GM19351 (cell line): ENCODE measurements at regions not wholly inside any gene's neighbourhood (a gene's known extent, or its start where the extent isn't known, plus 50 kb on each side); places are given as distances from the start of the nearest gene placed in this dataset.

ENCODE experiments used
- ATAC-seq: cut with Tn5 transposase; IDR thresholded peaks from one replicate; pipeline ENCODE4 v1.9.1; 2021; ENCODE audit warnings: mild to moderate bottlenecking, moderate library complexity; ENCODE audit not compliant: unreplicated experiment

DNA sequence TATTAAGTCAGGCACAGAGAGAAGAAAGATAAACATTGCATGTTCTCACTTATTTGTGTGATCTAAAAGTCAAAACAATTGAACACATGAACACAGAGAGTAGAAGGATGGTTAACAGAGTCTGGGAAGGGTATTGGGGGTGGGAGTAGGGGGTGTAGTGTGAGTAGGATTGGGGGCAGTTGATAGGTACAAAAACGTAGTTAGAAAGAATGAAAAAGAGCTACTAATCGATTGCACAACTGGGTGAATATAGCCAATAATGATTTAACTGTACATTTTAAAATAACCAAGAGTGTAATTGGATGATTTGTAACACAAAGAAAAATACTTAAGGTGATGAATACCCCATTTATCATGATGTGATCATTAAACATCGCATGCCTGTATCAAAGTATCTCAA is 333.3 kb downstream of the HAO1 start:
- ATAC-seq, result no peak

DNA sequence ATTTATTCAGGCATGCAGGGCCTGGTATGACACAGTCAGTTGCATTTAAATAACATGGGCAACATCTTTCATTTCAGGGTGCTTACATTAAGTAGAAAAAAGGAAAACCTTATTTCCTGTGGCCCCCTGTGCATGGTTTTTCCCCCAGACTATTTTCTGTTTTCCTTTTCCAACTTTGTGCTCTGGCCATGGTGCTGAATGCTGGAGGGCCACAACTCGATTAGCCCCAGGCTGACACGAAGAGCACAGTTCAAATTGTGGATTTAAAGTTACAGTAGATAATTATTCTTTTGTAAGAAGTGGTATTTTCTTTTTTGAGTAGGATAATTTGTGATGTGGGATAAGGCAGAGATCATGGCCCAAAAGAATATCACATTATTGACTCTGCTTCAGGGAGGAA is 332.0 kb downstream of the HAO1 start:
- no peak for ATAC-seq

DNA sequence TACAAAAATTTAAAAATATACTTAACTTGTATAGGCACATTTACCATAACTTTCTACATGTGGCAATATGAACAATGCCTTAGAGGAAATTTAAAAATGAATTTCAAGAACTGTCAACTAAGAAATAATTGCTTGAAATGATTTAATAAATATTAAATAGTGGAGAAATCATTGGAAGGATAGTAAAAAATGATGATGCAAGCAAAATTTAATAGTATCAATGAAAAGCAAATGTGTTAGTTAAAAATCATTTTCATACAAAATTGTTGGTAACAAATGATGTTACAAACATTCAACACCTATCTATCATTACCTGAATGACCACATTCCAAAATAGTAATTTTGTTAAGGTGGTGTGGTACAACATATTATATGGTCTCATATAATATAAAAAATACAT is 331.0 kb downstream of the HAO1 start:
- no peak for ATAC-seq

DNA sequence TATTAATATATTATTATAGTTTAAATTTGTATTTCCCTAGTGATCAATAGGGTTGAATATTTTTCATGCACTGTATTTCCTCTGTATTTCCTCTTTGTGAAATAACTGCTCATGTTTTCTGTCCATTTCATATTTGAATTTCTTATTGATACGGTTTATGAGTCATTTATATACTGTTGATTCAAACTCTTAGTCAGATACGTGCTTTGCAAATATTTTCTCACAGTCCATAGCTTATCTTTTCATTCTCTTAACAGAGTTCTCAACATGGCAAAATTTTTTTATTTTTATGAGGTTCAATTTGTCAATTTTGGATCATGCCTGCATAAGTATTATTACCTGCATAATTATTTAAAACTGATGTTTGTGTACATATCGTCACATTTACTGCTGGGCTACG is 329.6 kb downstream of the HAO1 start:
- no peak for ATAC-seq

DNA sequence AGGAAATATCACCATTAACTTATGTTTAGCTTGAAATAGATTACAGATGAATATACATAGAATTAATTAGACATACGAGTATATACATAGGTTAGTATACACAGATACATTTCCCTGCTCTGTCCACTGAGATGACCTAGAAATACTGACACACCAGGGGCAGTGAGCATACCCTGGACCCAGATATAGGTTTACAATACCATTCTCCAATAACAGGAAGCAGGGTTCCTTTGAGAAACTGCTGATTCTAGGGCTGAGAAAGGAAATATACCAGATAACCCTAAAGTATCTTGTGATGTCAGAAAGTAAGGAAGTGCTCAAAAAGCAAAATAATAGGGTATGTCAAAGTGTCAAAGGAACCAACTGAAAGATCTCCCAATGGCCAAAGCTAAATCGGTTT is 322.5 kb downstream of the HAO1 start:
- no peak for ATAC-seq

DNA sequence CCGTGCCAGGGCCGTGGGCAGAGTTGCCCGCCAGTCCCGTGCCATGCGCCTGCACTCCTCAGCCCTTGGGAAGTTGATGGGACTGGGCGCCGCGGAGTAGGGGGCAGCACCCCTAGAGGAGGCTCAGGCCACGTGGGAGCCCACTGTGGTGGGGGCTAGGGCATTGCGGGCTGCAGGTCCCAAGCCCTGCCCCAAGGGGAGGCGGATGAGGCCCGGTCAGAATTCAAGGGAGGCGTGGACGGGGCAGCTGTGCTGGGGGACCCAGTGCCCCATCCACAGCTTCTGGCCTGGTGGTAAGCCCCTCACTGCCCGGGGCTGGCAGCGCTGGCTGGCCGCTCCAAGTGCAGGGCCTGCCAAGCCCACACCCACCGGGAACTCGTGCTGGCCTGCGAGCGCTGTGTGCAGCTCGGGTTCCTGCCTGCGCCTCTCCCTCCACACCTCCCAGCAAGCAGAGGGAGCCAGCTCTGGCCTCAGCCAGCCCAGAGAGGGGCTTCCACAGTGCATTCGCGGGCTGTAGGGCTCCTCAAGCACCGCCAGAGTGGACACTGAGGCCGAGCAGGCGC is 317.8 kb downstream of the HAO1 start:
- ATAC-seq, result no peak

DNA sequence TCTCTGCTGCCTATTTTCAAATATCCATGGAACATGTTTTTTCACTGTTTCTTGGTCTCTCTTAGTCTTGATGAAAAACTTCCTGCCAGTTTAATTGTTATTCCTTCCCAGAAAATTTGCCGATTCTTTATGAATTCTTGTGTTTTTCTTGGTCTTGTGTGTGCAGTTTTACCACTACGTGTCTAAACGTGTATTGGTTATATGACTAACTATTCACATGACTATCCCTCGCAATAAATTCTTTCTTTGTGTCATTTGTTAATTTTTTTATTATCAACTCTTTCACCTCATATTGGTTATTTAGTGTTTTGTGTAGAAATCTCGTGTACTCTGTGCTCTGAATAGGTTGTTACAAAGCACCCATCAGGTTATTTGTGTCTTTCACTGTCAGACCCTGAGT is 315.4 kb downstream of the HAO1 start:
- ATAC-seq, result no peak

DNA sequence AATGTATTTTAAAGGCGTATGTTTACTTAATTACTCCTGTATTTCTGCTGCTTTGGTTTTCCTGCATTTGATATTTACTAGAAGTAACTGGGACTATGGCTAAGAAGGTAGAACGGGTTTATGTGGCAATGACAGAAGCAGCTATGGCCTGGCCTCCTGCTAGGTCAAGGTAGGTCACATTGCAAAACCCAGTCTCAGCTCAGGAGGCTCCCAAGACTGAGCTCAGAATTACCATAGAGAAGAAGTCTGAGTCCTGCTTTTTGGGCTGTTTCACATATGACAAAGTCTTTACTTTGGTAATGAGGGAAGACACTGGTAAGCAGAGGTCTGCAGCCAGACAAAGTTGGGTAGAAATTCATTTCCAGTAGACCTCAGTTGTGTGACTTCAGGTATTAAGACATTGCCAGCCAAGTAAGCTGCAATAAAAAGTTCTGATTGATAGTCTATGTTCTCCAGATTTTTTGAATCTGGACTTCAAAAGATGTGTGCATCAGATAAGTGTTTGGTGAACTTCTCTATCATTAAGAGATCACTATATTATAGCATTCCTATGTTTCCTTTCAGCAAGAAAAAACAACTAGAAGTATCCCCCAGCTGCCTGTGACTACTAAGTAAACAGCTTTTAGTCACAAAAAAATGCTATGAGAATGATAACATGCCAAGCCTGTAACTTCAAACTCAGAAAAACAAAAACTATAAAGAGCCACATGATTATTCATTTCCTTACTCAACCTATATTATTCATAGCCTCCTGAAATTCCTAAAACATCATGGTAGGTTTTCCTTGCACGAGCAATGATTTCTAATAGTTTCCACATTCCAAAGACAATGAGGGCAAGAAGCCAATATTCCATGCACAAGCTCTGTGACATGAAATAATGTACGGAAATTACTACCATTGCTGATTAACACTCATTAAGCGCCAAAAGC is 312.3 kb downstream of the HAO1 start:
- no peak for ATAC-seq

DNA sequence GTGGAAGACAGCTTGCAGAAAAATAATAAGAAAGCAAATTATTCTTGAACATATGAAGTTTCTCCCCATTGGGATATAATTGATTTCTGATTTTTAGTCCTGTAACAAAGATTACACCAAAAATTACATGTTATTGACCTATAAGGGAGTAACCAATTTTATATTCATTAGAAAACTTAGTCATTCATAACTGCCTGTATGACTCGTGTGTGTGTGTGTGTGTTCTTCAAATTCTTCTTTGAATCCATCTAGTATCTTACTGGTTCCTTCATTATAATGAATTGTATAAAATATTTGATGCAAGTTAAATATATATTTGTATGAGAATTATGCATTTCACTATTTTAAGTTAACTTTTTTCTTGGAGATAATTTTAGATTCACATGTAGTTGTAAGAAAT is 310.4 kb downstream of the HAO1 start:
- no peak for ATAC-seq

DNA sequence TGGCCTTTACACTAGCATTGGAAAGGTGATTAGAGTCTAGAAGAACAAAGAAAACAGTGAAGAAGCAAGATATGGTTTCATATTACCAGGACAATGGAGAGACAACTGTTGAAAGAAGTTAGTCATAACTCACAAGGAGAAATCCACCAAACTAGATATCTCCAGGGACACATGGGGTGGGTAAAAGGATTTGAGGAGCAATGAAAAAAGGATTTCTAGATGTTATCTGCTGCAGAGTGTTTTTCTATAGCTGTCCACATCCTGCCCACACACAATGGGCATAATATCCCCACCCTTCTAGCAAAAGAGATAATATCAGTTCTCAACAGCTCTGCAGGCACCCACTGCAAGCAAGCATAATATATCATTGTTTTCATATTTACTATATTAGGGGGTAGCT is 303.1 kb downstream of the HAO1 start:
- no peak for ATAC-seq

DNA sequence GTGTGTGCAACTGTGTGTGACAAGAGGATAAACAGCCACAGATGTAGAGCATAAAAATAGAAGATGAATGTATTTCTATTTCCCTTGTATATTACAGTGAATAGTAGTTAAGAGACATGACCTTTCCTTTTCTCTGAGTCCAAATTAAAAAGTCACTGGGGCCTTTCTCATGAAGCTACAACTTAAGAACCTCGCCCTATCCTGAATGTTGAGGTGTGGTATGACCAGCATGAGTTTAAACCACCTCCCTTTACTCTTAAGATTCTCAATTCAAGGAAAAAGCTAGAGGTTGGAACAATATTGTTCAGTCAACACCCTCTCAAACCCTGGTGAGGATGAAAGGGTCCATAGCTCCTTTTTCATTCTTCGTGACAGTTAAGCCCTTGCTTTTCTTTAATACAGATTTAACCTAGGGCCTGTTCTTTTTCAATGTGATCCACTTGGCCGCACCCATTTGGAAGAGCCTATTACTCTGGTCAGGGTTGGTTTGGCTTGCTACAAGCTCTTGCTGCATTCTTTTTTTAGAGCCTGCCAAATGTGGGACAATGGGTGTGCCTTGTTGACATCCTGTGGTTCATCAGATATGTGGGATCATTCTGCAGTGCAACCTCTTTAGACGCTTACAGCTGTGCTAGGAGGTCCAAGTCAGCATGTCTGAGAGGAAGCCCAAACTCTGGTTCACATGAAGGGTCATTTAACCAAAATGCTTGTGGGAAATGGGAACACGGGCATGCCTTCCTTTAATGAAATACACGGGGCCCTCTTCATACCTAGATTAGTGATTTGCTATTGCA is 290.0 kb downstream of the HAO1 start:
- no peak for ATAC-seq

DNA sequence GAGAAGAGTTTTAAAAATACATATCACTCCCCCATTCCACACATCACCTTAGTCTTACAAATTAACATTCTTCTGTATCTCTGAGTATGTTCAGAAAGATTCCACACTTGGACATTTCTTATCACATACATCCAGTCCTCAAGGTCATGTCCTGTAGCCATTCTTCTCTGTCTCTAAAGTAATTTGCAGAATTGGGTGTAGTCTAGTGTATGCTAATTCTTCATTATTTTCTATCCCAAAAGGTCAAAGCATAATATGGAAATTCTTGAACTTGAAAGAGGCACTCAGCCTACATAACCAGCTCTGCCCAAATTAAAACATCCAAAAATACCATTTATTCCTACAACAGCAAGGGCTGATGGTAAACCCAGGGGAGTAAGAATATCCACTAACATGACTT is 286.0 kb downstream of the HAO1 start:
- ATAC-seq, result no peak

DNA sequence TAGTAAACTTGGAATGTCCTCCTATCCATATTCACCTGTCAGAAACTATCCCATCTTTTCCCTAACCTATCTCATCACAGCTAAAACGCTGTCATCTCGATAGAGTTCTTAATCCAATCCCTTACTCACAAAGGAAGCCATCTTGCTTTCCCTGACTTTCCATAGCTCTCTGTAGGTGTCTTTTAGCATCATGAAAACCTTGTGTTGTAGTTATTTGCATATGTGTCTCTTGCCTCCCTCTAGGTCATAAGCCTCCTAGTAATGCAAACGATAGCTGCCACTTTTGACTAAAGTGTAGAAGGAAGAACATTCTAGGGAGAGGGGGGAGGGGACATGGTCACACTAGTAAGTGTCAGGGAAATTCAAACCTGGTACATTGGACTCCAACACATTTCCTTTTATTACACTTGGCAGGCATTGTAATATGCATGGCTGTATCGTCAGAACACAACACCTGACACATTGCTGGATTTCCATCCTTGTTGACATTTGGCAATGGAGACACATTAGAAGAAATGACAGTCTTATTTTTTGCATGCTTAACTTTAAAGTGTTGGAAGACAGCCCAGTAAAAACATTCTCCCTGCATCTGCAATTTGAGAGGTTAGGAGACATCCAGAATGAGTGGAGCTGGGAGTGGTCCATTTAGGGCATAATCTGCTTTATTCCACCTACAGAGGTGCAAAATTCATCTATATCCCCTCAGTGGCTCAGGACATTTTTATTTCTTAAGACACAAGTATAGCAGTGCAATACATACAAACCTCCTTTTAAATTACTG is 283.4 kb downstream of the HAO1 start:
- ATAC-seq, result no peak

DNA sequence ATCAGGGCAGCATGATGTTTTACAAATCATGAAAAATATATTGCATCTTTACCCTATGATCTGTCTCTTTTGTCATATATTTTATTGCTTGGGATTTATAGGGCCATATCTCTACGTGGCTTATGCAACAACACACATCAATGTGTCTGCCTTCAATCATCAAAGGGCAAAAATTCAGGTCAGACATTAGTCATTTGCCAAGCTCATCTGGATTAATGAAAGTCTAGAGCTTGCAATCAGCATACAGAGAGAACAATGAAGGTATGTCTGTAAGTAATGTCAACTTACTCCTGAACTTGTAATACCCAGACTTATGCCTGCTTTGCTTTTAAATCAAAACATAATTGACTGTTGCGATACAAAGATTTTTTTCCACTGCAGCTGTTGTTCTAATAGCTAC is 282.7 kb downstream of the HAO1 start:
- no peak for ATAC-seq

DNA sequence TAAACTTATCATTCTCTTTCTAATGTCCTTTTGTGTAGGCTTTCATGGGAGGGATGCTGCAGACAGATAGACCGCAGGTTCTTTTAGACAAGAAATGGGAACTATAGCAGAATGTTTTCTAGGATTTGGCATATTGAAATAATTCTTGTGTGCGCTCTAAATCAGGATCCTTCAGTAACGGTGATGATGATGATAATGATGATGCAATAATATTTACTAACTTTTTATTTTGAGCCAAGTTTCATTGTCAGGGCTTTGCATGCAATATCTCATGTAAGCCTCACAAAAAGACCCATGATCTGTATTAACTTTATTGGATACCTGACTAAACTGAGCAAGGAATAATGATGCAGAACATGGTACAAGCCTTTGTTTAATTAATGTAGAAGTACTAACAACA is 280.1 kb downstream of the HAO1 start:
- no peak for ATAC-seq

DNA sequence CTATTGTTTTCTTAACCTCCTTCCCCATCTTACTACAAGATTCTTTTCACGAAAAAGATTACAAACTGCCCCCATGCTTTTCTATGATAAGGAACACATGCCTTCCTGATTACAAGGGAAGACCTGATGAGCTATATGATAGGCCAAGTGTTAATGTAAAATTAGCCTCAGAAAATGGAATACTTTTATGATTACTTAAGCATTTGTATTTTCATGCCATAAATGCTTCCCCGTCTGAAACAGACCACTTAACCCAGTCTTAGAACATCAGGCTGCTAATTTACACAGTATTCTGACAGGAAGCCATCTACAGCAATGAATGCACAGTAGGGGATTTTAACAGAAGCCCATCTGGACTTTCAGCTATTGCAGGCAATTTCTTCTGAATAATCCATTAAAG is 274.9 kb downstream of the HAO1 start:
- no peak for ATAC-seq

DNA sequence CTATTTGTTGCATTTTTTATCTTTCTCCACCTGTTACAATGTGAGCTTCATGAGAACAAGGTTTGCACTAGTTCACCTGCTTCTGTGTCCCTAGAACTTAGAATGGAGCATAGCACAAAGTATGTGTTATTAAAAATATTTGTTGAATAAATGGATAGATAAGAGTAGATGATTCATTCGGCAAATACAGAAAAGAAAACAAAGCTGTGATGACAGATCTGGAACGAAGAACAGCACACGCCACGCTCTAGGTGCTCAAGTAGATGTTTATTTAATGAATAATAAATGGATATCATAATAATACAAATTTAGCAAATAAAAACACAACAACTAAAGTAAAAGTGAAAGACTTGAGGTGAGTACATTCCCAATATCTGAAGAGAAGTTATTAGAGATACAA is 273.1 kb downstream of the HAO1 start:
- ATAC-seq, result no peak

DNA sequence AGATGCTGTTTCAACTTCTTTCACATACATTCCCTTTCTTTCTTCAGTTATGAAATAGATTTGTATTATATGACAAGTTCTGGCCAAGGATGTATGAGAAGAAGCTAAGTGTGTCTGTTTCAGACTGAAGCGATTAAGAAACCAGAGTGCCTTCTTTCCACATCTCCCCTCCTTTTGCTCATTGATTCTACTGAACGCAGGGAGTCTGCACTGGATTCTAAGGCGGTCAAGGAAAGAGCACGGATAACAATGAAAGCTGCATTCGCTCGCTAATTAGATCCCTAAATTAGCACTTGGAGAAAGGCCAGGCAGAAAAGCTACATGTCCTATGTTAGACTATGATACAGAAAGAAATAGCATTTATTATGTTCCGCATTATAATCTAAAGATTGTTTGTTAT is 267.7 kb downstream of the HAO1 start:
- no peak for ATAC-seq

DNA sequence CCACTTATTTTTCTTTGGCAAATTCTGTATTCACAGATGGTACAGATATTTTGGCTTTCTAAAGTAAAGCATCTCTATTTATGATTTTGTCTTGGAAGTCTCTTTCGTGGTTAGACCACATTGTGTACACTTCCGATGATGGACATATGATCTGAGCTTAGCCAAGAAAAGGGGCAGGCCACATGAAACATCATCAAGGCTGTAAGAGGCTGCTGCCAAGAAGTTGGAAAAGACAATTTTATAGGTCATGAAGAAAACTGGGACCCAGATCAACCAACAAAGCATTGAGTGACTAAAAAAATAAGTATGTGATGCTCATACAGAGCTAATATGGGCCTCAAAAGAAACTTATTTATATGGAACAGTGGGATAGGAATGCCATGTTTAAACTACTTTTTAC is 266.4 kb downstream of the HAO1 start:
- no peak for ATAC-seq

DNA sequence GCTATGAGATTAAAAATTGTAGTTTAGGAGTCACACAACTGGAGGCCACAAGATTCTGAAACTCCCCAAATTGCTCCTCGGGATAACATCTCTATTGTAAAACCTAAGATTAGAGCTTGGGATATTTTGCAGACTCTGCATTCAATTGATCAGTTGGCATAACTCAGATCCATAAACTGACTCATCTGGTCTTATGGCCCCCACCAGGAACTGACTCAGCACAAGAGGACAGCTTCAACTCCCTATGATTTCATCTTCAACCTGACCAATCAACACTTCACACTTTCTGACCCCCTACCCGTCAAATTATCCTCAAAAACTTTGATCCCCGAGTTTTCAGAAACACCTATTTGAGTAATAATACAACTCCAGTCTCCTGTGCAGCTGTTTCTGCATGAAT is 257.3 kb downstream of the HAO1 start:
- no peak for ATAC-seq

DNA sequence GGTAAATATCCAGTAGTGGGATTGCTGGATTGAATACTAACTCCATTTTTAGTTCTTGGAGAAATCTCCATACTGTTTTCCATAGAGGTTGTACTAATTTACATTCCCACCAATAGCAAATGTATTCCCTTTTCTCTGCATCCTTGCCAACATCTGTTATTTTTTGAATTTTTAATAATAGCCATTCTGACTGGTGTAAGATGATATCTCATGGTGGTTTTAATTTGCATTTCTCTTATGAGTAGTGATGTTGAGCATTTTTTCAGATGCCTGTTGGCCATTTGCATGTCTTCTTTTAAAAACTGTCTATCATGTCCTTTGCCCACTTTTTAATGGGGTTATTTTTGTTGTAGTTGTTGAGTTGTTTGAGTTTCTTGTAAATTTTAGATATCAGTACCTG is 253.2 kb downstream of the HAO1 start:
- no peak for ATAC-seq
